ENCODE measurements at regions not wholly inside any gene's neighbourhood (a gene's known extent, or its start where the extent isn't known, plus 50 kb on each side); places are given as distances from the start of the nearest gene placed in this dataset.

- Histone ChIP-seq H3K4me3 (ENCODE audit: low read length, poor library complexity, severe bottlenecking) (no peak overlapping the region), H3K4me1 (ENCODE audit: insufficient read depth, low read length, poor library complexity, severe bottlenecking) (no peaks in the 10 kb centered on the region), H3K9me3 (ENCODE audit: insufficient read depth, low read depth, low read length) (no peaks in the 10 kb centered on the region), H3K79me2 (ENCODE audit: insufficient read depth, low read length) (no peaks in the 10 kb centered on the region), H2AFZ (ENCODE audit: low read length) (no peak overlapping the region), H3F3A (ENCODE audit: low read depth) (no peaks in the 10 kb centered on the region), H4K20me1 (ENCODE audit: insufficient read depth, low read length, poor library complexity, severe bottlenecking) (no peaks in the 10 kb centered on the region), H3K4me2 (ENCODE audit: low read depth, low read length, poor library complexity, severe bottlenecking) (no peak overlapping the region), H3K27me3 (ENCODE audit: insufficient read depth, low read length, poor library complexity, severe bottlenecking) (no peaks in the 10 kb centered on the region), H3K9ac (ENCODE audit: low read depth, low read length, poor library complexity, severe bottlenecking) (no peak overlapping the region), H3K9me2 (replicated peaks; ENCODE audit: low read depth, low read length) (no peaks in the 10 kb centered on the region), H3K36me3 (ENCODE audit: insufficient read depth, low read length) (no peaks in the 10 kb centered on the region)
- TF ChIP-seq CTCF (conservative IDR thresholded peaks at IDR 0.05; ENCODE audit: low read length) (no peak), EZH2phosphoT487 (IDR thresholded peaks at IDR 0.05; ENCODE audit: borderline replicate concordance) (no peak)
Measured at GRCh38 chrX:155666741-155667140, 54.0 kb upstream of the TMLHE start.

Data from Loucy (cell line).